ENCODE measurements at regions not wholly inside any gene's neighbourhood (a gene's known extent, or its start where the extent isn't known, plus 50 kb on each side); places are given as distances from the start of the nearest gene placed in this dataset.
"Not testable (repeated sequence)": the region's sequence is repeated elsewhere in the genome, so short reads cannot be mapped to it uniquely, and the experiment has no call there.

- DNase-seq = no peak
These were observed 102.8 kb downstream of the PLK2 start for GRCh38 chr5:58357121-58357520.

GRCh38 chr5:58356662-58357061 is 103.2 kb downstream of the PLK2 start:
- DNase-seq = no peak

GRCh38 chr5:58354827-58355226 is 105.1 kb downstream of the PLK2 start:
- DNase-seq = no peak

- DNase-seq = no peak
These were observed 105.9 kb downstream of the PLK2 start for GRCh38 chr5:58353992-58354391.

DNA sequence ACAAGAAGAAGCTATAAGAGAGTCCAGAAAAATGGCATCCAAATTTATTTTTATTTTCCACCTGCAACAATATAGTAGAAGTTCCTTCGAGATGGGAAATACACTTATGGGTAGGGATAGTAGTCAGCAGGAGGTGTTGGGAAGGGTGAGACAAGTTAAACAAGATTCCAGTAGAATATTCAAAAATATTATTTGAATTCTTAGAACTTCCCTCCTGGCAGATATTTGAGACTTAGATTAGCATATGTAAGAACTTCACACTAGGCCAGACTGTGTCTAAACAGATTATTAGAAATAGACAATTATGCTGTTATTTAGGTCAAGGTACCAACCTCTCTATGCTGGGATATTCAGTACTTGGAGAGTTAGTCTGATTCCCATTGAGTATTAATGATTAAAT is 108.7 kb downstream of the PLK2 start:
- DNase-seq = no peak

DNA sequence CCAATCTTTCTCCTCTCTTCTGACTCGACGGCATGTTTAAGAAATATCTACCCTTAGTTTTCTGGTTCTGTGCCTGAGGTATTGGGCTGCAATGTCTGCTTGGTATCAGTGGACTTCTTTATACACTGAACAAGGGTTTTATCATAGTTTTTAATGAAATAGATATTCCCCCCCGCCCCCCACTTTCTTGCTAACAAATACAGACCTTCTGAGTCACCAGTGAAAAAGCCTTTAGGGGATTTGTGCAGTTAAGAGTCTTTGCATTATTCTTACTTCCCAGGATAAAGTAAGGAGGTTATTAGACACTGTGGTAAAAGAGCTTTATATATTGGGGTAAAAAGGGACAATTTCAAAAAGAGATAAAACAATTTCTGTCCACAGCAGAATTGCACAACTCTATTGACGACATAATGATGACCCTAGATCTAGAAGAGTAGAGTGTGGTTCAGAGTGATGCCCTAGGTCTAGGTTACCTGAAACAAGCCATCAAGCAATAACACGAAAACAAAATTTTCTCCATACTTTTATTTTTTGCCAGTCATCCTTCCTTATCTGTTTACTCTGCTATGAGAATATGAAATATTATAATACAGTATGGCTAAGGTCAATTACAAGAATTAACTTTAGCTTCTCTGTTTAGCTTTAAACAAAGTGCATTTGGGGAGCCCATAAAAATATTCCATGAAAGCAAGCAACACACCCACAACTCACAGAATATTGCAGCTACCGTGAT is 110.7 kb downstream of the PLK2 start:
- no peak for DNase-seq

DNA sequence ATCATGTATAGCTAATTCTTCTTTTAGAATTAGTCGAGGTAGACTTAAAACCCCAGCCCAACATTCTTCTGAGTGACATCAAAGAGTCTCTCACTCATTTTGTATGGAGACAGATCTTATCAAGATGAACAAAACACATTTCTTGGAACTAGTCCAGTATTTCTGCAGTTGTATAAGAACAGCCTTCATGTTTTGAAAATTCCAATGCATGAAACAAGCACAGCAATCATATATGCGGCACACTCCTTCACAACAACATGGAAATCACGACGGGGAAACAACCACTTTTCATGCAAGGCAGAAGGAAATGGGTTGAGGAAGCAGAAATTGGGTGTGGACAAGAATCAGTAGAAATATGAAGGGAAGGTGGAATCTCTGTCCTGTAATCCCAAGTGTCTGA is 113.8 kb downstream of the PLK2 start:
- no peak for DNase-seq

GRCh38 chr5:58341476-58341875 is 118.4 kb downstream of the PLK2 start:
- no peak for DNase-seq

DNA sequence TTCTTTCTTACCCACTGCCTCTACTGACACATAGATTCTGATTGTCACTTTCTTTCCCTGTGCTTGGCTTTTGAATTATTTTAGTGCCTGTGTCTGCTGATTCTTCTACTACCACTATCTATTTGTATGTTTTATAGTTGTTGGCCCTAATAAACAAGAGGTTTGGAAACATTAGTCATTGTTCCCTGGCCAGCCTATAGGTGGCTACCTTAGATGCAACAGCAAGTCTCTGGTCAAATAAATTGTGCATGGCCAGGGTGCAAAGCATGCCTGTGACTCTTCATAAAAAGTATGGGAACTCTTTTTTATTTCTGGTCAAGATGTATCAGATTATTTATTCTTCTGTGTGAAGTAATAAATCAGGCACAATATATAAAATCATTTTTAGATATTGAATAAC is 124.4 kb downstream of the PLK2 start:
- no peak for DNase-seq

GRCh38 chr5:58334035-58334434 is 125.9 kb downstream of the PLK2 start:
- no peak for DNase-seq

DNA sequence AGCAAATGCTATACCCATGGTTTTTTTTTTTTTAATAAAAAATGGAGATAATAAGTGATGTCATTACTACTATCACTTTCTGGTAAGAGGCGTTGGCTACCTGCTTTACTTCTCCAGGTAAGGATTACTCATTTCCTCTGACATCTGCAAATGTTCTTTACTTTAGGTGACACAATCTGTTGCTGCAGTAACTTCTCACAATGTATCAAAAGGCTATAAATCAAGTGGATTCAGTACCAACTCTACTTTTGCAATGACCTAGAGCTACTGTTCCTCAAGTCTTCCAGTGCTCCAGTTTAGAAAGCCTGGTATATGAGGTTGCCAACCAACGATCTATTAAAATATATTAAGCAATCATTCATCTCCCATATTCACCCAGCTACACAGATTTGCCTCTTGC is 129.1 kb downstream of the PLK2 start:
- DNase-seq = no peak

GRCh38 chr5:58327289-58327688 is 132.6 kb downstream of the PLK2 start:
- no peak for DNase-seq

DNA sequence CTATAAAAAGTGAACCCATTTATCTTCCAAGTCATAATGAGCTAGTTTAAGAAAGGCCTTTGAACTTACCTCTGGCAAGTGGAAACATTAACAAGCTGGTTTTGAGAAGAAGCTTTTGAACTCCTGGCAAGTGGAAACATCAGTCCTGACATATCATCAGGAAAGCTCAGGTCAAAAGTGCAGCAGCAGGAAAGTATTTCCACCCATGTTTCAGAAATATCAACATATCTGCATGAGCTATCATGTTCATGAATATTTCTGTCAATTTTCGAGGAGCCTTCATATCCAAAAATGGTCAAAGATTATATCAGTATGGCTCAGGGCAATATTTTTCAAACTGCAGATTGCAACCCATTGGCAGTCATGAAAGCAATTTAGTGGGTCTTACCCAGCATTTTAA is 133.9 kb downstream of the PLK2 start:
- DNase-seq = no peak

DNA sequence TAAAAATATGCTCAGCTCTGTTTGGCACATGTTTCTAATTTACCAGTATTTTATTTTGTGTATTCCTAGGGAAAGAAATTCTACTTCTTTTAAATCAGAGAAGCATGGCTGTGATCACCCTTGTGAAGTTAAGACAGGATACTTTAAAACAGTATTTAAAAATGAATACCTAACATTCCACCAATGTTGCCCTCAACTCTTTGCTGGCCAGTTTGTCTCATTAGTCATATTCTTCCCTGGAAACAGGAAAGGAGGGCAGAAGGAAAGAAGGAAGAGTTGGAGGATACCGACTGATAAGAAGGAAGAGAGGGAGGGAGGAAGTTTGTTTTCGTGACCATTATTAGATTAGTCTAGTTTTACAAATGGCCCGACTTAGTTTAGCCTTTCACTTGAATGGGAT is 137.4 kb downstream of the PLK2 start:
- DNase-seq = no peak

GRCh38 chr5:58318468-58318867 is 141.4 kb downstream of the PLK2 start:
- no peak for DNase-seq

- DNase-seq = no peak
These were observed 142.1 kb downstream of the PLK2 start for GRCh38 chr5:58317808-58318207.

- no peak for DNase-seq
These were observed 142.9 kb downstream of the PLK2 start for GRCh38 chr5:58317009-58317408.

GRCh38 chr5:58315794-58316193 is 144.1 kb downstream of the PLK2 start:
- no peak for DNase-seq

- DNase-seq = no peak
These were observed 145.3 kb downstream of the PLK2 start for GRCh38 chr5:58314356-58315210.

- DNase-seq = no peak
These were observed 147.6 kb downstream of the PLK2 start for GRCh38 chr5:58312299-58312698.

DNA sequence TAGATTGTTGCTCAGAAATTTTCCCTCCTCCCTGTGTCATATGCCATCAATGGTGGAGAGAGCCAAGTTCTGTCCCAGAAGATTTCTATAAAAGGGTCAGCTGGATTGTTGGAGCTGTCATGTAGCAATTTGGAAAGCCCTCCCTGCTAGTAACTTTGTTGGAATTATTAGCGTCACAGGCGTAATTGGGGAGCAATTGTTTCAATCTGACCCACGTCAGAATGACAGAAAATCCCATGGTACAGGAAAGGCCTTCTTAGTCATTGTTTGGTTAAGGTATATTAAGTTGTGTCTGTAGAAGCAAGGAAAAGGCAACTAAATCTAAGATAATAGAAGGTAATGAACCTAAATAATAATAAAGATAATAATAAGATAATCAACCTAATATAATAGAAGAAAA is 148.4 kb downstream of the PLK2 start:
- no peak for DNase-seq

DNA sequence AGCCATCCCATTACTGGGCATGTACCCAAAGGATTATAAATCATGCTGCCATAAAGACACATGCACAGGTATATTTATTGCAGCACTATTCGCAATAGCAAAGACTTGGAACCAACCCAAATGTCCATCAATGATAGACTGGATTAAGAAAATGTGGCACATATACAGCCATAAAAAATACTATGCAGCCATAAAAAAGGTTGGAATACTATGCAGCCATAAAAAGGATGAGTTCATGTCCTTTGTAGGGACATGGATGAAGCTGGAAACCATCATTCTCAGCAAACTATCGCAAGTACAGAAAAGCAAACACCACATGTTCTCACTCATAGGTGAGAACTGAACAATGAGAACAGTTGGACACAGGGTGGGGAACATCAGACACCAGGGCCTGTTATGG is 151.5 kb downstream of the PLK2 start:
- not testable (repeated sequence) for DNase-seq

DNA sequence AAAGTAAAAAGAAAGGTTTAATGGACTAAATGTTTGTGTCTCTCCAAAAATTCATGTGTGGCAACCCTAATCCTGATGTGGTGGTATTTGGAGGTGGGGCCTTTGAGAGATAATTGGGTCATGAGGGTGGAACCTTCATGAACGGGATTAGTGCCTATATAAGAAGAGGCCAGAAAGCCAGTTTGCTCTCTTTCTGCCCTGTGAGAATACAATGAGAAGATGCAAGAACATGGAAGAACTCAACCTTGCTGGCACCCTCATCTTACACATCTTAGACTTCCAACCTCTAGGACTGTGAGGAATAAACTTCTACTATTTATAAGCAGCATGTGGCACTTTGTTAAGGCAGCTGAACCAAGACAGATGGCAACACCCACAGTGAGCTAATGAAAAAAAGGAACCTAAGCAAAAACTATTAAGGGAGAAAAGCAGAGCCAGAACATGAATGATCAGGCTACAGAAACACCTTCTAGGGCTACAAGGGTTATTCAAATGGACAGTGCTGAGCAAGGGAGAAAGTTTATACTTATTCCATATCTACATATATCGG is 159.5 kb downstream of the PLK2 start:
- DNase-seq = no peak

- DNase-seq = no peak
These were observed 160.6 kb downstream of the PLK2 start for GRCh38 chr5:58299256-58299655.
